ENCODE measurements at regions not wholly inside any gene's neighbourhood (a gene's known extent, or its start where the extent isn't known, plus 50 kb on each side); places are given as distances from the start of the nearest gene placed in this dataset.

DNA sequence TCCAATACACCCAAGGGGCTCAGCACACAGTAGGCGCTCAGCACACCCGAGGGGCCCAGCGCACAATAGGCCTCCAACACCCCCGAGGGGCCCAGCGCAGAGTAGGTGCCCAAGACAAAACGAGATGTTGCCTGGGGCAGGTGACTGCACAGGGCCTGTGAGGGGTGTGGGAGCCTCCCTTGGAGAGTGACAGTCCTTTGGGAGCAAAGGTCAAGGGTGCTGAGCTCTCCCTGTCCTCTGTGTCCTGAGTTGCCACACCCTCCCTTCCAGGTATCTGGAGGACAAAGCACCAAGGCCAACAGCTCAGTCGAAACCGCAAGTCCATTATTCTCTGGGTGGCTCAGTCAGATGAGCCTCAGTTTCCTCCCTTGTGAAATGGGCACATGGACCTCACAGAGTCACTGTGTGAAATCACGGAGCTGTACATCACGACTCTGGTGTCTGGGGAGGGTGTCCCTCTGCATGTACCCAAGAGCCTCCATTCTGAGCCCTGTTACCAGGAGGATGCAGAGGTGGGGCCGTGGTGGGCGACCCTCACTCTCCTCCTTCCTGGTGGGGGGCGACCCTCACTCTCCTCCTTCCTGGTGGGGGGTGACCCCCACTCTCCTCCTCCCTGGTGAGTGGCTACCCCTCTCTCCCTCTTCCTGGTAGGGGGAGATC, 81.3 kb downstream of the FOXL3 start:
- DNase-seq (ENCODE audit: low spot score): no peak

DNA sequence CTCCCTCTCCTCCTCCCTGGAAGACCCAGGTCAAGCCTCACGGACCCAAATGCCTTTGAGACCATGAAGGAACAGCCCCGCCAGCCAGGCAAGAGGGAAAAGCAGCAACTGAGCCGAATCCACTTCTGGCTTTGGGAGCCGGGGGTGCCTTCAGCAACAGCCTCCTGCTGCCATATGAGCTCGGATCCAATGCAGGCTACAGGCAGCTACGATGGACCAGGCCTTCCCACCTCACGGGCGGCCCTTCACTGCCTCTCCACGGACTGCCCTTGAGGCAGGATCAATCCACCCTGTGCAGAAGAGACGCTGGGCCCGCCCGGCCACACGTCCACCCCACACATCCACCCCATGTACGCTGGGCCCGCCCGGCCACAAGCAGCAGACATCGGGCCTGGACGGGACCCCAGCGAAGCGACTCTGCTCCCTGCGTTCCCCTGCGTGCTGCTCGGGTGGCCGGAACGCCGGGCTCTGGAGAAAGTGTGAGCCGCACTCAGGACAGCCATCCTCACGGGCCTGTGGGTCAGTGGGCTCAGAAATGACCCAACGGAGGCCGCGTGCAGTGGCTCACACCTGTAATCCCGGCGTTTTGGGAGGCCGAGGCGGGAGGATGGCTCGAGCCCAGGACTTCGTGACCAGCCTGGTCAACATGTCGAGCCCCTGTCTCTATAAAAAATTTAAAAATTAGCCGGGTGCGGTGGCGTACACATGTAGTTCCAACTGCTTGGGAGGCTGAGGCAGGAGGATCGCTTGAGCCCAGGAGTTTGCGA, 82.0 kb downstream of the FOXL3 start:
- DNase-seq (ENCODE audit: low spot score): no peak

DNA sequence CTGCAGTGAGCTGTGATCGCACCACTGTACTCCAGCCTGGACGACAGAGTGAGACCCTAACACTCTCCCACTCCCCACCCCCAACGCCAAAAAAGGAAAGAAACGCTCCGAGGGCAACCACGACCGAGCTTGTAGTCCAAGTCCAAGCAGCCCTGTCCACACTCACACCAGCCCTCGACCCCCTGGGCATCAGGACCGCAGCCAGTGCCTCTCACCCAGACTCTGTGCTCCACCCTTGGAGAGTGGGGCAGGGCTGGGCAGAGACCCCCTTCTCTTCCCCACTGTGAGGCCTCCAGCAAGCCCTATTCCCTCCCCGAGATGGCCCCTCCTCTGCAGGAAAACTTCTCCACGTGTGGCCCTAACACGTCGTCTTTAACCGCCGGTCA, 82.6 kb downstream of the FOXL3 start:
- no peak for DNase-seq (ENCODE audit: low spot score)

DNA sequence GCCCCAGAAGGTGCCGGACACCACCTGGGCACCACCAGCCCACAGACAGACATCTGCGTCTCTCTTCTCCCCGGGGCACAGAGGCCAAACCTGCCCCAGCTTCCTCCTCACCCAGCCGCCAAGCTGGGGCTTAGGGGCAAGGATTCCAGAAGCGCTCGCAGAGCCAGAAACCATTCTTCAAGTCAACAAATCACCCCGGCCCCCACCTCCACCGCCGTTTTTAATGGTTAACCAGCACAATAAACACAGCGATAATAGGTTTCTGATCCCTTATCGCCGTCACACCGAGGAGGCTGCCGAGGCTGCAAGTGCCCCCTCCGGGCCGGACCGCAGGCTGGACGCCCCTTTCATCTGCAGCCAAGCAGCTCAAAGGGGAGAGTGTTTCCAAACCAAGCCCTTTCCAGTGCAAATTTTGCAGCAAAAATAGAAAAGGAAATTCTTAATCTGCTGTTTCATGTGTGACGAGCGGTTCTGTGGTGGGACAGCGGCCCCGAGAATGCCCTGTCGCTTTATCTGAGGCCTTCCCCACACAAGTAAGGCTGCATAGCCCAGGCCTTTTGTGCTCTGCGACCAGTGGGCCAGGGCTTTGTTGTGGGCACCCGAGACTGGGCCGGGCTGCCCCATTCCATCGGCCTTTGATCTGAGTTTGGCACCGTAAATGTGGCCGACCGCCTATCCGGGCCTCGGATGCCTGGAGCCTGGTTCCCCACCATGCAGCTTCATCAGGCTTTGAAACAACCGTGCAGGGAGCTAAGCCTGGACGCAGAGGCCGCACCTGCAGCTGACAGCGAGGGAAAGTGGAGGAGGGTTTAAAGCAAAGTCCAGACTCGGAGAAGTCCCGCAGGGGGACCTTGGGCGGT, 83.2 kb downstream of the FOXL3 start:
- DNase-seq (ENCODE audit: low spot score): no peak

DNA sequence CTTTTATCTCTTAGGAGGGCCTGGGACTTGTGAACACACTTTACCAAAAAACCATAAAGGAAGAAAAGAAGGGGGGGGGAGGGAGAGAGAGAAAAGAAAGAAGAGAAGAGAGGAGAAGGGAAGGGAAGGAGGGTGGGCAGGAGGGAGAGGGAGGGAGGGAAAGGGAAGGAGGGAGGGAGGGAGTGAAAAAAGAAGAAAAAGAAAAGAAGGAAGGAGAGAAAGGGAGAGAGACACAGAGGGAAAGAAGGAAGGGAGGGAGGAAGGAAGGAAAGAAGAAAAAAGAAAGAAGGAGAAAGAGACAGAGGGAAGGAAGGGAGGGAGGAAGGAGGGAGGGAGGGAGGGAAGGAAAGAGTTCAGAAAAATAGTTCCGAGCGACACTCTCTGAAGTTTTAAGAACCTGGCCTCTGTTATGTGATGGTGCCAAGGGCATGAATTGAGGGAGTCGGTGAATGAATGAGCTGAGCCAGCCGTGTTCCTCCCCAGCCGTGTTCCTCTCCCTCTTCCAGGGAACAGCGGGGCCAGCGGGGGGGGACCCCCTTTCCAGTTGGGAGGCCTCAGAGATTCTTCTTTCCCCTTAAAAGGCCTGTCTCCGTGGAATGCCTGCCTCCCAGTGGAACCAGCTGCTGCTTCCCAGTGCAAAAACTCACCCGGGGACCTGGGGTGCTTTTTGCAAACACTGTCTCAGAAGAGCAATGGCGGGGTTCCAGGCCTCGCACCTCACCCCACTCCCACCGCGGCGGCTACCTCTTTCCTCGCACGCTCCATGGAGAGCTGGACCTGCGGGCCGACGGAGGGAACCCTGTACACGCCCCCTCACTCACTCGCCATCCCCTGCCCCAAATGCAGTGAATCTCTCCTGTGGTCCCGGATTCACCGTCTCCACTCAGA, 84.1 kb downstream of the FOXL3 start:
- no peak for DNase-seq (ENCODE audit: low spot score)

DNA sequence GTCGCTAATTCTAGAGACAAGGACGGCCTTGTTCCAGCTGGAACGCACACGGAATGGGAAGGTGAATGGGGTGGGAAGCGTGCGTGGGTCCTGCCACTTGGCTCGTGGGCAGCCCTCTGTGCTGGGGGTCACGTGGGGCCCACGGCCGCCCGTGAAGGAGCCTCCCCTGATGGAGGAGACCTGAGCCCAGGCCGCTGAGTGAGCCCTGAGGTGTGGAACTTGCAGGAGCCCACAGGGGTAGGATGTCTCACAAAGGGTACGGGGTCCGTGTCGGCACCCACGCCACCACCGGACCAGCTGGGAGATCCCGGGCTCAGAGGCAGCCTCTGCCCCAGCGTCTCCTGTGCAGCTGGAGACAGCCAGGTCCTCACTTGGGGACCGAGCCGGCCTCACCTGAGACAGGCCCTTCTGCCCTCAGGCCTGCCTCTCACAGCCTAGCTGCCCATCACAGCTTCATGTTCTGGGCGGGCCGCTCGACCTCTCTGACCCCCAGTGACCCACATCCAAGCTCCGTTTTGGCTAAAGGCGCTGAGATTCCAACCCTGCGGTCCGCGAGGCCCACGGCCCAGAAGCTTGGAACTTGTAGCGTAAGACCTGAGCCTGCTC, 84.8 kb downstream of the FOXL3 start:
- no peak for DNase-seq (ENCODE audit: low spot score)

DNA sequence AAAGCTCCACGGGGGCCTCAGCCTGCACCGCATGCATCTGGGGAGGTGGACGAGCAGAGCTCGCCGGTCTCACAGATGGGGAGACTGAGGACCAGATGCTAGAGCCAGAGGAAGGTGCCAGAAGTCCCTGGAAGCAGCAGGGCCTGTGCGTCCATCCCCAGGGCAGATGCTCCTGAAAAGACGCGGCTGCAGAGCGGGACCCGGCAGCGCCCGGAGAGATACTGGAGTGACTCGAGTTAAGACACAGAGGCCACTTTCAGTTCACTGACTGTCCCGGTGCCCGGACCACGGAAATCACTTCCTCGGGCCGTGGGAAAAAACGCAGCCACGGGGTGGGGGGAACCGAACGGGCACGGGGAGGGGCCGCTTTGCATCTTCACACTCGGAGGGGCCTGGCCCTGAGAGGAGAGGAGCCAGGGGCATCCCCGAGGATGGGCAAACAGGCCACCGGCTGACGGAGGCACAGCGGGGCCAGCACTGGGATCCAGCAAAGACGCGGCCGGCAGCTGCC, 85.4 kb downstream of the FOXL3 start:
- no peak for DNase-seq (ENCODE audit: low spot score)

DNA sequence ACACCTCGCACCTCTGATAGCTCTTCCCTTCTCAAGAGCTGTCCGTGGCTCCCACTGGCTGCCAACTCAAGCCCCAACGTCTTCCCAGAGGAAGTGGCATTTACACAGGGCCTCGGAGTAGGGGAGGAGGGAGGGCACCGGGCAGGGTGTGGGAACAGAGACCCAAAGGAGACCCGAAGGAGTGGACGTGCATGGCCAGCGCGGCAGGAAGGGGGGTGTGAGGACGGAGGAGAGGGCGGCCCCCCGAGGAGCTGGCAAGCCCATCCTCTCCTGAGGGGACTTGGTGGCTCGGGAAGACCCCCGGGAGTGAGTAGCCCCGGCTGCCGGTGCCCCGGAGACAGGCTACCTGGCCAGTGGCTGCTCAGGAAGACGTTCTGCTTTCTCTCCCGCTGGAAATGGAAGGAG, 85.9 kb downstream of the FOXL3 start:
- no peak for DNase-seq (ENCODE audit: low spot score)

DNA sequence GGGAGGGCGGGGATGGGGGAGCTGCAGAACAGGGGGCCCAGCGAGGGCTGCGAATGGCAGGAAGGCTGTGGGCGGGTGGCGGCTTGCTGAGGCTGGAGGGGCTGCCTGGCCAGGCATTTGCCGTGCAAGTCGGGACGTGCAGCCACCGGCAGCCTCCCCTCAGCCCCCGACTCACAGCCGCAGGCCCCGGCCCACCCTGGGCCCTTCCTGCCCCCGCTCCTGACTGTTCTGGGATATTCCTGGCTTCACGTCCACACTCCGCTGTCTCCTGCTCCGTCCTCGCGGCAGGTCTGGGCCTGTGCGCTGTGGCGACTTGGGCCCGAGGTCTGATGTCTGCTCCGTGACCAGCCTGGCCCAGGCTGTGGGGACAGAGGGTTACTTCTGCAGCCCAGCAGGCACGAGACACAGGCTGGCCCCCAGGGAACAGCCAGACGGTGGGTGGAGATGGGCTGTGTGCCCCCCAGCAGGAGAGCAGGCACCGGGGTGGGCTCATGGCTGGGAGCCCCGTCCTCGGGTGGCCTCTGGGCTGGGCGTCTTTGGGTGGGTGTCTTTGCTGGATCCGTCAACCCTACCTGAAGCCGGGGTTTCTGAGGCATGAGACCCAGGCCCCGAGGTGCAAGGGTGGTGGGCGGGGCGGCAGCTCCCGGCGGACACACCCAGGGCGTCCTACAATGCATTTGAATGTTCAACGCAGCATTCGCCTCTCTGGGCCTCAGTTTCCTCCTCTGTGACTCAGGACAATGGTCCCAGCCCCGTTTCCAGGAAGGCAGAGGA, 86.5 kb downstream of the FOXL3 start:
- DNase-seq (ENCODE audit: low spot score): no peak

DNA sequence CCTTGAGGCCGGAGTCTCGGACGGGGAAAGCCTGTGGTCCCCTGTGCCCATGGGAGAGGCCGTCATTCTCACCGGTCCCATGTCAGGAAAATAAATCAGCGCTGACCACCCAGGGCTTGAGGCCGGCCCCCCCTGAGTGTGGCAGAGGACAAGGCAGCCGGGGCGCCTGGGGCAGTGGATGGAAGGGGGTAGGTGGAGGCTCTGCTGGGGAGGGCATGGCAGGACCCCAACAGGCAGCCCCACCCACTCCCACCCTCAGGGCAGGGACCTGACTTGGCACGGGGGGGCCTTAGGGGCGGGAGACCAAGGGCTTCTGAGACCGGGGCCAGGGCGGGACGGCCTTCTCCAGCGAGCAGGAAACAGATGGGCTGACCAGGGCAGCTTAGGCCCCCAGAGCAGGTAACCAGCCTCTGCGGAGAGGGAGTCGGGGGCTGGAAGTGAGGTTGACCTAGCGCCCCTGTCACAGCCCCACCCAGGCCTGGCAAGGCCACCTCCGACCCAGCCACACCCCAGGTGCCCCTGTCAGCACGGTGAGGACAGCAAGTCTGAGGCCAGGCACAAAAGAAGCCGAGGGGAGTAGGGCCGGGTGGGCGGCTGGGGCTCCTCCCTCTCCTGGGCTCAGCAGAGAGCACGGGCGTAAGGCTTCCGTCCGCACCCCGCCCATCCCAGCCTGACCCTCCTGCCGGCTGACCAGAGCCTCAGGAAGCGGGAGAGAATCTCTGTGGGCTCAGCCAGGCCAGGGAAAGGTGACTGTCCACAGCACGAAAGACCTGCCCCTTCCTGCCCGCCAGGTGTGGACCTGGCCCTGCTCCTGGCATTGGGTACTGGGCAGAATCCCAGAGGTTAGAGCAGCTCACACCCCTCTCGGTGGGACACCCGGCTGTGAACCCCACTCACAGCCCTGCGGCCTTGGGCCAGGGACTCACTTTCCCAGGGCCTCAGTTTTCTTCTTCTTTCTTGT, 87.4 kb downstream of the FOXL3 start:
- no peak for DNase-seq (ENCODE audit: low spot score)

DNA sequence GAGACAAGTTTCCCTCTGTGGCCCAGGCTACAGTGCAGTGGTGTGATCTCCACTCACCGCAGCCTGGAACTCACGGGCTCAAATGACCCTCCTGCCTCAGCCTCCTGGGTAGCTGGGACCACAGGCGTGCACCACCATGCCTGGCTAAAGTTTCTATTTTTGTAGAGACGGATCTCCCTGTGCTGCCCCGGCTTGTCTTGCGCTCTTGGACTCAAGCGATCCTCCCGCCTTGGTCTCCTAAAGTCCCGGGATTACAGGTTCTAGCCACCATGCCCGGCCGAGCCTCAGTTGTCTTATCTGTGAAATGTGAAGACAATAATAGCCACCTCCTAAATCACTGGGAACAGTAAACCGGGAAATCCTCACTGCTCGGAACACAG, 88.1 kb downstream of the FOXL3 start:
- no peak for DNase-seq (ENCODE audit: low spot score)

DNA sequence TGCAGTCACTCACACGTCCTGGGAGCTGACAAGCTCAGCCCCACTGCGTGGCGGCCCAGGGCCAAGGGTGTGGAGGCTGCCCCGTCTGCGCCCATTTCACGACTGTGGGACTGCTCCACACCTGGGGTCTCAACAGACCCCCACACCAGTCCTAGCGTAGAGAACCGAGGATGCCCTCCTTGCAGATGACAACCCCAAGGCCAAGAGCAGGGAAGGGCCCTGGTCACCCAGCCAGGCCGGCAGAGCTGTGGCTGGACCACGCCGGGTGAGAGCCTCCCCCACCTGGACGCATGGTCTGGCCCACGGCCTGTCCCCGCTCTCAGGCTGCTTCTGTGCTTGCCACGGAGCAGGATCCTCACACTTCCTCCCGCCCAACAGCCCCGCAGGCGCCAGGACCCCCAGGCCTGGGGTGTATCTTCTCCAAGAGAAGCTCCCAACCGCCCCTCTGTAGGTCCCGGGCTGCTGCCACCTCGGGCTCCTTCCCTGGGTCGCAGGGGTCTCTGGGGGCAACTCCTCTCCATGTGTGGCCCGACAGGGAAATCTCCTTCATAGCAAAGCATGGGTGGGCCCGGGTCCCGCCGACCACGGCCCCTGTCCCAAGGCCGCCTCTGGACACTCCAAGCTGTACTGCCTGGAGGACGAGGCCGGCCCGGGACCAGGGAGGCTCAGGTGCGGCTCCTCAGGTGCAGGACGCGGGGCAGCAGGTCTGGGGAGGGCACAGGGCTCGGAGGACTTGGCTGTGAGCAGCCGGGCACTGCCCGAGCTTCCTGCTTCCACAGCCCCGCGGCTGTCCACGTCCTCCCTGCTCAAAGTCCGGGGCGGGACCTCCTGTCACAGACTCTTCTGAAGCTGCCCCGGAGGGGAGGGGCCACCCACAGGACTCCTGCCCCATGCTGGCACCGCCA, 88.8 kb downstream of the FOXL3 start:
- no peak for DNase-seq (ENCODE audit: low spot score)

DNA sequence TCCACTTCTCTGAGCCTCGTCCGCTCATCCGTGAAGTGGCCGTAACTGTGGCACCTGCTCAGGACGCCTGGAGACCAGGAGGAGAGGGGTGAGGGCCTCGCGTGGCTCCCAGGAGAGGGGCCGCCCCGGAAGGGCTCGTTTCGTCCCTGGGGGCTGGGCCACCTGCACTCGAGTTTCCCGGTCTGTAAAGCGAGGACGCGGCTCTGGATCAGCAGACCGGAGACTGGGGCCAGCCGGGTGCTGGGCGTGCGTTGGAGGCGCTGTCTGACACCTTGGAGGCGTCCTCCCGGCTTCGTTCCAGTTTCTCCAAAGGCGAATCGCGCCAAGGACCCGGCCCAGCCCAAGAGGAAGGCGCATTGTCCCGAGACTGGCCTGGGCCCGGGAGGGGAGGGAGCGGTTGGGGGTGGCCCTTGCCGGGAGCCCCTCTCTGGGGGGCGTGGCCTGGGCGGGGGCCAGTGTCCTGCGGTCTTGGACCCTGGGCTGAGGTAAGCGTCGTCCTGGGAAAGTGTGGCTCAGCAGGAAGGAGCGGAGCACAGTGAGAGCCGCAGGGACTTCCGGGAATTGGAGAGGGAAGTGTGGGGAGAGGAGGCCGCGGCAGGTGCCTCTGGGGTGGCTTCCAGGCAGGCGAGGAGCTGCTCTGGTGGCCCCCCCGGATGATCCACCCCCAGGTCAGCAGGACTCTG, 89.6 kb downstream of the FOXL3 start:
- DNase-seq (ENCODE audit: low spot score): no peak

DNA sequence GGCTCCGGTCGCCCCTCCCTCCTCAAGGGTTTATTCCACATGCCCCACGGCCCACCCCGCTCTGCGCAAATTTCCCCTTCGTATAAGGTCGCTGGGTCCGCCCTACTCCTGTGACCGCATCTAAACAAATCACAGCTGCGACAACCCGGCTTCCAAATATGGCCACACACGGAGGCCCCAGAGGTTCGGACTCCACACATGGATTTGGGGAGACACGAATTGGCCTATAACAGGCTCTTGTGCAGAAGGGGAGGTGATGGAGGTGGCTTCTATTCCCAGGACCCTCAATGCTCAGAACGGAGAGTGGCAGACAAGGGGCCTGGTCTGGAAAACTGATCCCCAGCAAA, 90.1 kb downstream of the FOXL3 start:
- no peak for DNase-seq (ENCODE audit: low spot score)

DNA sequence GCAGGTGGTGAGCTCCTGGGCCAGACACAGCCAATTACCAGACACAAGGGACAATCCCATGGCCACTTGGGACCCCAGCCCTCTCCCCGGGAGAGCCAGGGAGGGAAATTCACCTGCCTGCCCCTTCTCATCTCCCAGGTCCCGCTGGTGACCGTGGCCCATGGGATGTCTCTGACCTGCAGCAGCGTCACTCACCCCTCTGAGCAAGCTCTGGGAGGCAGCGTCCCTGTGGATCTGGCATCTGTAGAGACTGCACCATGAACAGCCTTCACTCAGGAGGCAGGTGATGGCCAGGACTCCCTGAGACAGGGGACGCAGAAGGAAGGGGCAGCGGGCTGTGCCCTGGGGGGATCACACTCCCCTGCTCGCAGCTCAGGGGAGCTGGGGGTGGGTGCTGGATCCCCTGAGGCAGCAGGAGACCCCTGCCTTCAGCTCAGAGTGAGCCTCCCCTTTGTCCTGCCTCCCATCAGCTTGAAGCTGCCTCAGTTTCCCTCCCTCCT, 90.8 kb downstream of the FOXL3 start:
- DNase-seq (ENCODE audit: low spot score): no peak

DNA sequence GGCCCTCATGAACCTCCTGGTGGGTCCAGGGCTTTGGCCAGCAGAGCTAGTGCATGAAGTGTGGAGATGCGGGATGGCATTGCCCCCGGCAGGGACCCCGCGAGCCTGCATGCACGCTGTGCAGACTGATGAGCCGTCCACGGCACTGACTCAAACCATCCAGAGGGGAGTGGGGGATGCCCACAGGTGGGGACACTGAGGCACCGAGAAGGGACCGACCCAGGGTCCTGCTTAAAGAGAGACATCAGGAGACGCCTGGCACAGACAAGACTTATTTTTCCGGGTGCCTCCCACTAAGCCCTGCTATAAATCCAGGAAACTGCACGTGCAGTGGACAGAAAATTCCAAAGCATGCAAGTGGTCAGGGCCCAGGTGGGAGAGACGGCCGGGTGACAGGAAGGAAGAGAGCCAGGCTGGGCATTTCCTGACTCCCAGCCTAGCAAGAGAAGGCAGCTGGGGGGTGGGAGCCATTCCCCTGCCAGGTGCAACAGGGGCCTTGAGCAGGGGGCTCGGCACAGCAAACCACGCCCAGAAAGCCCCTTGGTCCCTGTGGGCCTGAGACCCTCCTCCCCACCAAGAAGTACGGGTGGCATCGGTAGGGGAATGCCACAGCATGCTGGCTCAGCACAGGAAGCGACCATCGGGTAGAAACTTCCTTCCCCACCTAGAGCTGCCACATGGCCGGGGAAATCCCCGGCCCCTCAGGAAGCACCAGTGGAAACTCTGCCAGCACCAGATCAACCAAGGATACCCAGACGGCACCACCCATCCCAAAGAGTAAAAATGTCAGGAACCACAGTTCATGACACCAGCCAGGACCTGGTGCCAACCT, 91.5 kb downstream of the FOXL3 start:
- DNase-seq (ENCODE audit: low spot score): no peak

DNA sequence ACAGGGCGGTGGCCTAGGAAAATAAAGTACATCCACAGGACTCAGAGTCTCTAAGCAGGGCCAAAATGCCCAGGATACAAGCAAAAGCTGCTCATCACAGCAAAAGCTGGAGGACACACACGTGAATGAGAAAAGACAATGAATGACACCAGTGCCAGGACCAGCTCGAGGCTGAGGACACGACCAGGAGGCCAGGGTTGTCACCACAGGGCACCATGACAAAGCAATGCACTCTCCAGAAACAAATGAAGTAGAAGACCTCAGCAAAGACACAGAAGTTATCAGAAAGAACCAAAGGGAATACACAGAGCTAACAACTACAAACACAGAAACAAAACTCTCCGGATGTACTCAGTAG, 92.1 kb downstream of the FOXL3 start:
- no peak for DNase-seq (ENCODE audit: low spot score)
